ENCODE measurements at regions not wholly inside any gene's neighbourhood (a gene's known extent, or its start where the extent isn't known, plus 50 kb on each side); places are given as distances from the start of the nearest gene placed in this dataset.

DNA sequence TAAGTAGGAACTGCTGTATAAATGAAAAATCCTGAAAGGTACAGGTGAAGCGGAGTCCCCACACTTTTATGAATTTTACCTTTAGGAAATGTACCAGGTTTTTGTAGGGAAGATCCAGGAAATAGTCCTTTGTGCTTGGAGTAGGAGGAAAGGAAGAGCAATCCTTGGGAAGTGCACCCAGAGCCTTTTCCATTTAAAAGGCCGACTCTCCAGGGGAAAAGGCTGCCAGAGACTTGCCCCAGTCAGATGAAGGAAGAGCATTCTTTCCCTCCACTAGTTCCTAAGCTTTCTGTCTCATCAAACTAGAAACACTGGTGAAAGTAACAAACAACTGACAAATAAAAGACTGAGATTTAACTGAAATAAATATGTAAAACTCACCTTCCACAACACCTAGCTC lies 779.4 kb upstream of the CDH6 start:
- no peak for TF ChIP-seq CTCF (IDR thresholded peaks at IDR 0.05; ENCODE audit: low read length, missing control alignments)
- no peak for DNase-seq (ENCODE audit: low read depth)
- H3K4me3 ChIP-seq (replicated peaks; ENCODE audit: low read depth, low read length): no peak overlapping the region

DNA sequence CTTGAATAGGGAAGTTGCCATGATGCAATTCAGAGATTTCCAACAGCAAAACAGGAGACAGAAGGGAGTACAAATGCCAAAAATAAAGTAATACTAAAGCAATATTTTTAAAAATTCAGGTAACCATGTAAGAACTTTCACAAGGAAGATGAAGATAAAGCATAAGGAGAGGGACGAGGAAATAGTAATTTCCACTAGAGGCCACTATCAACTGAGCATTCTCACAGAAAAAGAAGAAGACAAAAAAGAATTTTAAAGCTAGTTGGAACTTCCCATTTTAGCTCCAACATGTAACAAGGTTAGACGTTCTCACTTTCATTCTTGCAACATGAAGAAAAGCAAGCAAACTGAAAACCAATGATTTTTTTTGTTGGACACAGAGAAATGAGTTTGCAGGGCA lies 779.9 kb upstream of the CDH6 start:
- no peak for DNase-seq (ENCODE audit: low read depth)
- no peak for TF ChIP-seq CTCF (IDR thresholded peaks at IDR 0.05; ENCODE audit: low read length, missing control alignments)
- H3K4me3 ChIP-seq (replicated peaks; ENCODE audit: low read depth, low read length): no peak overlapping the region

DNA sequence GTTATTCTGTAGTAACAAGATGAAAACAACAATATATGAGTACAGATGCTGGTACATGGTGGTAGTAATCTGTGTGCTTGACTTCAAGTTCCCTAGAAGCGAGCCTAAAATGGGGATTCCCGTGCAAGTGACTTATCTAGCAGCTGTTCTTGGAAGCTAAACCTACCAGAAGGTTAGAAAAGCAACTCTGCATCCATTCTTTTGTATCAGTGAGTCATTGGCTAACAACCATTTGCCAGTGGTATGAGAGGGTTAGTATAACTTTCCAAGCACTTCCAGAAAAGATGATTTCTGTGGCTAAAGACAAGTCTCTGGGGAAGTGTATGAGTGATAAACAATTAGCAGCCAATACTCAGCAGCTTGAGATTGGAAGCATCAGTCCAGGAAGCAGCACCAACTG lies 787.7 kb upstream of the CDH6 start:
- no peak for TF ChIP-seq CTCF (IDR thresholded peaks at IDR 0.05; ENCODE audit: low read length, missing control alignments)
- no peak overlapping the region for H3K4me3 ChIP-seq (replicated peaks; ENCODE audit: low read depth, low read length)
- peak; percentile 1 for DNase-seq (ENCODE audit: low read depth)

DNA sequence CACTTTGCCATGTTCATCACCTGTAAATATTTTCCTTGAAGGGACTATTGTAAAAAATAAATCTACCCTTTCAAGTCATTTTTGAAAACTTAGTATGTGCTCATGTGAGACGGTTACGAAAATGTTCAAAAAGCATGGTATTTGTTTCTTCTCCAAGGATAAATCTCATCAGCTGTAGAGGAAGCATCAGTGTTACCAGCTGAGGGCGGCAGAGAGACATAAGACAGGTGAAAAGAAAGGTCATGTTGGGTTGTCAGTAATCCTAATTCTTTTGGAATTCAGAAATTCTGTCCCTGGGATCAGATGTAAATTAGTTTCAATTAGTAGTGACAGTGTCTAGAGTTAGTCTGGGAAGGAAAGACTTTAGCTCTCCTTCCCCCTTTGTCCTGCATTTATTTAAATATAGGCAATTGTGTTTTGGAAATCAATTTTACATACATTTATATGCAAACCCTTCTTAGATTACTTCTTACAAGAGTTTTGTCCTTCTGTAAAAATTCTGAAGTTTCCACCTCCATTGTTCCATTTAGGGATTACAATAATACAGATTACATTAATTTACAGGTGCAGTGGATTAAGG lies 791.9 kb upstream of the CDH6 start:
- H3K4me3 ChIP-seq (replicated peaks; ENCODE audit: low read depth, low read length): no peak overlapping the region
- DNase-seq (ENCODE audit: low read depth): peak; percentile 47
- TF ChIP-seq CTCF (IDR thresholded peaks at IDR 0.05; ENCODE audit: low read length, missing control alignments): peak; percentile 52

DNA sequence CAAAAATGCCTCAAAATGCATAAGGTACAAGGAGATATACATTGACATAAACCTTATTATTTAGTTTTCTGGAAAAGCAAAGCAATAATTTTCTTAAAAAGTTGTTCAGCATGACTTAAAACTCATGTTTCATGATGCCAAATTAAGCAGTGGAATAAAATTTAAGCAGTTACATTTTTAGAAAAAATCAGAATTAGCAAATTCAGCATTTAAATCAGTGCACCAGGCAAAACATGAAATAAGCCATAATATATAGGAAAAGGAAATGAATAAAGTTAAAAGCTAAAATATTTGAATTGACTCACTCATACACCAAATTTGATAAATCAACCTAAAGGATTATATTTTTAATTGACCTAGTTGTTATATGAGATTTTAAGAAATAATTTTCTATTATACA lies 795.1 kb upstream of the CDH6 start:
- H3K4me3 ChIP-seq (replicated peaks; ENCODE audit: low read depth, low read length): no peak overlapping the region
- no peak for DNase-seq (ENCODE audit: low read depth)
- TF ChIP-seq CTCF (IDR thresholded peaks at IDR 0.05; ENCODE audit: low read length, missing control alignments): no peak

GRCh38 chr5:30392897-30393296 lies 800.6 kb upstream of the CDH6 start:
- no peak overlapping the region for H3K4me3 ChIP-seq (replicated peaks; ENCODE audit: low read depth, low read length)
- TF ChIP-seq CTCF (IDR thresholded peaks at IDR 0.05; ENCODE audit: low read length, missing control alignments): no peak
- no peak for DNase-seq (ENCODE audit: low read depth)

DNA sequence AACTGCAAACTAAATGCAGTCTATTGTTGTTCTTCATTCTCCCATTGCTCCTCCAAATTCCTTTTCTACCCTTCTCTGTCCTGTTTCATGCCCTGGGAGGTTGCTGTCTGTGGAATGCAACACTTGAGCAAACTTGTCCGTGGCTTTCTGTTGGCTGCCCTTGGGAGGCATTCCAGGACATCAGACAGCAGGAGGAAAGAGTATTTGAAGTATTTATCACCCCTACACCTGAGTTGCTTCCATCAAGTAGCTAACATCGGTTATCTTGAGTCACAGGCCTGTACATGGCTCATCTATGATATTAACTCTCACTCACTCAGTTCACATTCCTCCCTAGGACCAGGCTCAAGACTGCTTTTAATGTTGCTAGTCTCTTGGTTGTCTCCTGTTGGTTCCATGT lies 803.4 kb upstream of the CDH6 start:
- no peak for TF ChIP-seq CTCF (IDR thresholded peaks at IDR 0.05; ENCODE audit: low read length, missing control alignments)
- no peak for DNase-seq (ENCODE audit: low read depth)
- H3K4me3 ChIP-seq (replicated peaks; ENCODE audit: low read depth, low read length): no peak overlapping the region

All from fibroblast of pulmonary artery (primary cell).